ENCODE measurements at regions not wholly inside any gene's neighbourhood (a gene's known extent, or its start where the extent isn't known, plus 50 kb on each side); places are given as distances from the start of the nearest gene placed in this dataset.

GRCh38 chr6:119535332-119535731 lies 185.8 kb upstream of the MAN1A1 start:
- no peaks in the 10 kb centered on the region for H3K27me3 Mint-ChIP-seq (ENCODE audit: low read depth)
- no peaks in the 10 kb centered on the region for H3K36me3 Mint-ChIP-seq (ENCODE audit: low read depth)
- no peak overlapping the region for H3K4me3 Mint-ChIP-seq
- no peak overlapping the region for H3K27ac Mint-ChIP-seq
- TF ChIP-seq CTCF (IDR thresholded peaks at IDR 0.05; ENCODE audit: unreplicated experiment in 3 of 3) = no peak
- H3K9me3 Mint-ChIP-seq = no peaks in the 10 kb centered on the region
- no peaks in the 10 kb centered on the region for H3K4me1 Mint-ChIP-seq

- Mint-ChIP-seq H3K4me1 (no peaks in the 10 kb centered on the region), H3K27ac (no peak overlapping the region), H3K27me3 (ENCODE audit: low read depth) (no peaks in the 10 kb centered on the region), H3K4me3 (no peak overlapping the region), H3K36me3 (ENCODE audit: low read depth) (no peaks in the 10 kb centered on the region), H3K9me3 (no peaks in the 10 kb centered on the region)
- no peak for TF ChIP-seq CTCF (IDR thresholded peaks at IDR 0.05; ENCODE audit: unreplicated experiment in 3 of 3)
Observed at GRCh38 chr6:119533603-119534279, 184.2 kb upstream of the MAN1A1 start.

DNA sequence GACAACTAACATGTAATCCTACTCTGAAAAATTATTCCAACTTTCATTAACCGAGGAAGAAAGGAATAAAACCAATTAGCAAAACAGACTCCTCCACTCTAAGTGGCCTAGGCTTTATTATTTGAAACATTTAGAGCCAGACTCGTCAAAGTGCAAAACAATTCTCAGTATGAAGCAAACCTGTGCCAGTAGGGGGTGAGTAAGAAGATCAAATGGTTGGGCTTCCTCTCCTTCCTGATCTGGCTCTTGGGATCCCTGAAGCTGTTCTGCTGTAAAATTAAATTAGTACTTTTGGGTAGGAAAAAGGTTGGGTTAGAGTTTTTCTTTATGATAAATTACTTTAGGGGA lies 177.6 kb upstream of the MAN1A1 start:
- Mint-ChIP-seq H3K4me1 (no peaks in the 10 kb centered on the region), H3K27me3 (ENCODE audit: low read depth) (no peaks in the 10 kb centered on the region), H3K36me3 (ENCODE audit: low read depth) (no peaks in the 10 kb centered on the region), H3K27ac (no peak overlapping the region), H3K4me3 (no peak overlapping the region), H3K9me3 (no peaks in the 10 kb centered on the region)
- no peak for TF ChIP-seq CTCF (IDR thresholded peaks at IDR 0.05; ENCODE audit: unreplicated experiment in 3 of 3)

DNA sequence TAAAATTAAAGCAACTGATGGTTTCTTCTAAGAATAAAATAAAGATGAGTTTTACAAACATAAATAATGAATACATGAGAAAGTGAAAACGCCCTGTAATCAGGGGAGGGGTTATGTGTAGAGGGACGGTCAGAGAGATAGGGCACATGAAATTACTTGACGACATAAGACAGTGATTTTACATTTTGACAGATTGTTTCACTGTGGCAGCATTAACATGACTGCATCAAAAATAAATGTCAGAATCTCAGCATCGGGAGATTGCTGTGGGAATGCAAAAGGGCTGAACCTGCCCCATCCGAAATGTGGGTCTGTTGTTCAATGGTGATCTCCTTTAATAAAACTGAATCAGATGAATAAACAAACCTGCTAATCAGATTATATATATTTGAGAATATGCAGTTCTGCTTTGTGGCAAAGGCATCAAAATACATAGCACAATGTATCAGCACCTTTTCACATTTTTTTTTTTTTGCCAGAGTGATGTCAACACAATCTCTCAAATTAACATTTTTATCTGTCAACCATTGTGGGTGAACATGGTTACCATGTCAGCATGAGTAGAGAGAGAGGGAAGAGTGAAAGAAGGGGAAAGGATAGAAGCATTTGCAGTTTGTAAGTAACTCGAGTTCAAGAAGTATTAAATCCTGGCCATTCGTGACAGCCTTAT lies 177.1 kb upstream of the MAN1A1 start:
- no peak for TF ChIP-seq CTCF (IDR thresholded peaks at IDR 0.05; ENCODE audit: unreplicated experiment in 3 of 3)
- no peaks in the 10 kb centered on the region for H3K27me3 Mint-ChIP-seq (ENCODE audit: low read depth)
- H3K36me3 Mint-ChIP-seq (ENCODE audit: low read depth) = no peaks in the 10 kb centered on the region
- H3K4me1 Mint-ChIP-seq = no peaks in the 10 kb centered on the region
- H3K27ac Mint-ChIP-seq = no peak overlapping the region
- H3K9me3 Mint-ChIP-seq = no peaks in the 10 kb centered on the region
- H3K4me3 Mint-ChIP-seq = no peak overlapping the region

- Mint-ChIP-seq H3K27ac (no peak overlapping the region), H3K9me3 (no peaks in the 10 kb centered on the region), H3K27me3 (ENCODE audit: low read depth) (no peaks in the 10 kb centered on the region), H3K4me3 (no peak overlapping the region), H3K4me1 (no peaks in the 10 kb centered on the region), H3K36me3 (ENCODE audit: low read depth) (no peaks in the 10 kb centered on the region)
- no peak for TF ChIP-seq CTCF (IDR thresholded peaks at IDR 0.05; ENCODE audit: unreplicated experiment in 3 of 3)
Observed at GRCh38 chr6:119524410-119524809, 174.8 kb upstream of the MAN1A1 start.

GRCh38 chr6:119523556-119523955 lies 174.0 kb upstream of the MAN1A1 start:
- Mint-ChIP-seq H3K4me1 (no peaks in the 10 kb centered on the region), H3K9me3 (no peaks in the 10 kb centered on the region), H3K4me3 (no peak overlapping the region), H3K27me3 (ENCODE audit: low read depth) (no peaks in the 10 kb centered on the region), H3K27ac (no peak overlapping the region), H3K36me3 (ENCODE audit: low read depth) (no peaks in the 10 kb centered on the region)
- no peak for TF ChIP-seq CTCF (IDR thresholded peaks at IDR 0.05; ENCODE audit: unreplicated experiment in 3 of 3)
